Heart left ventricle (tissue), 16 donors: ENCODE measurements at regions not wholly inside any gene's neighbourhood (a gene's known extent, or its start where the extent isn't known, plus 50 kb on each side); places are given as distances from the start of the nearest gene placed in this dataset.

Experiments
- ATAC-seq, 4 donors: fragments of 200-7000 bp; cut with Tn5 transposase; one replicate each; pipeline ENCODE4 v1.9.1; 2020 to 2022; ENCODE audit warnings: moderate library complexity in 4 of 4, mild to moderate bottlenecking in 3 of 4, moderate number of reproducible peaks in 1 of 4
- DNase-seq, 5 donors: peaks; one replicate each; pipeline ENCODE4 v3.0.0-alpha.2; 2020
- H3K27ac ChIP-seq, 12 donors: fragments of 200-600 bp; sonication (generic) in 4 of 12; one replicate each; pipeline versions ENCODE4 v1.5.0 to v1.8.0; 2016 to 2022; ENCODE audit warnings: mild to moderate bottlenecking in 2 of 12
- H3K27me3 ChIP-seq, 9 donors: fragments of 200-600 bp; sonication (generic) in 2 of 9; one replicate each; pipeline versions ENCODE4 v1.5.1 to v1.8.0; 2016 to 2022; ENCODE audit warnings: mild to moderate bottlenecking in 3 of 9
- H3K36me3 ChIP-seq, 9 donors: fragments of 200-600 bp; sonication (generic) in 2 of 9; one replicate each; pipeline versions ENCODE4 v1.5.0 to v1.8.0; 2018 to 2022; ENCODE audit warnings: mild to moderate bottlenecking in 2 of 9
- H3K4me1 ChIP-seq, 12 donors: fragments of 200-600 bp; sonication (generic) in 4 of 12; one replicate each; pipeline versions ENCODE4 v1.5.0 to v1.8.0; 2016 to 2022; ENCODE audit warnings: mild to moderate bottlenecking in 3 of 12
- H3K4me3 ChIP-seq, 12 donors: fragments of 200-600 bp; sonication (generic) in 4 of 12; one replicate each; pipeline versions ENCODE4 v1.5.0 to v1.8.0; 2017 to 2022; ENCODE audit warnings: mild to moderate bottlenecking in 9 of 12, moderate library complexity in 4 of 12
- H3K9me3 ChIP-seq, 12 donors: fragments of 200-600 bp; sonication (generic) in 4 of 12; one replicate each; pipeline versions ENCODE4 v1.5.0 to v1.8.0; 2016 to 2022; ENCODE audit warnings: mild to moderate bottlenecking in 1 of 12
- CTCF ChIP-seq, 12 donors: fragments of 200-600 bp; sonication (generic) in 4 of 12; IDR thresholded peaks; one replicate each; pipeline versions ENCODE4 v1.5.0 to v1.8.0; 2018 to 2022; ENCODE audit warnings: antibody characterized with exemption in 12 of 12, mild to moderate bottlenecking in 5 of 12
- POLR2A ChIP-seq, 2 donors: fragments of 450-650 bp; IDR thresholded peaks; one replicate each; pipeline ENCODE4 v1.6.1; 2017; ENCODE audit warnings: antibody characterized with exemption in 2 of 2, mild to moderate bottlenecking in 2 of 2, moderate library complexity in 2 of 2
- WGBS, 4 donors: extraction: QIAGEN DNeasy Blood & Tissue Kit in 2 of 4; methylation state at CpG; one replicate each; pipeline versions ENCODE4 v1.1.5 to v1.1.7; 2013 to 2018; 5-methylcytosine and 5-hydroxymethylcytosine counted together
- intact Hi-C, 10 donors: fragments of 100-400 bp; cut with DNase I; formaldehyde crosslinking; loops; one replicate each; pipeline versions ENCODE4 v1.11.1 to v1.14.2; 2022
- donor health status: ischemic (EF 13 %, LVEDD 7.1; RV severe dilation, severe dysfunction).
- donor health status: healthy with polysubstance abuse.
- donor health status: DM: no; HTN: yes; CAD: no.
- donor health status: DM: no; HTN: no; CAD: no.
- donor health status: ischemic (EF 25% LVEDD 6.9; RV normal size, moderate dysfunction).
- donor health status: ischemic (EF 25% LVEDD 5.7; RV mildly dilated, moderate dysfunction).
- donor health status: healthy.
- donor health status: DM: yes; HTN: yes; CAD: no.
- donor health status: ischemic (EF 35%, LVEDD 5.7; RV mildly dilated, moderate dysfunction).
- donor health status: nonischemic (EF 11% LVEDD 7.7; RV severe dilation, severe dysfunction).
- donor health status: DM: yes; HTN: yes; CAD: no.
- donor health status: PGD.
- donor health status: ischemic (EF 29% LVEDD 5.4; RV normal size, mild dysfunction).
- donor health status: nonischemic (EF 23%, LVEDD 6.1; RV moderate dilation, normal function).

- 82 to 87% (median 82%) methylated on average over 4 to 5 of the region's 5 CpGs for WGBS, 4 donors
Measured at GRCh38 chr11:39120890-39121289, 2338.6 kb downstream of the LRRC4C start.

GRCh38 chr11:39113606-39114005 lies 2345.8 kb downstream of the LRRC4C start:
- H3K36me3 ChIP-seq, result no peaks in the 10 kb centered on the region
- H3K9me3 ChIP-seq, result no peaks in the 10 kb centered on the region
- TF ChIP-seq CTCF (IDR thresholded peaks at IDR 0.05) (no peak), POLR2A (IDR thresholded peaks at IDR 0.05) (no peak)
- ATAC-seq (no peak), DNase-seq (no peak)
- no peak overlapping the region for H3K27ac ChIP-seq
- intact Hi-C loops, result no loop called here
- H3K27me3 ChIP-seq, result no peaks in the 10 kb centered on the region
- H3K4me3 ChIP-seq, result no peak overlapping the region
- H3K4me1 ChIP-seq, result no peaks in the 10 kb centered on the region

More at GRCh38 chr11:39120890-39121289, 2338.6 kb downstream of the LRRC4C start:
- ATAC-seq (no peak), DNase-seq (no peak)
- Histone ChIP-seq H3K27ac (no peak overlapping the region), H3K27me3 (no peaks in the 10 kb centered on the region), H3K4me1 (no peaks in the 10 kb centered on the region), H3K36me3 (no peaks in the 10 kb centered on the region), H3K4me3 (no peak overlapping the region), H3K9me3 (peaks cover 0 to 5% (median 0%) of the 10 kb centered on the region in 12 donors)
- TF ChIP-seq CTCF (IDR thresholded peaks at IDR 0.05), result no peak
- TF ChIP-seq POLR2A (IDR thresholded peaks at IDR 0.05), result no peak
- intact Hi-C loops, result no loop called here

- 70 to 81% (median 72%) methylated on average over 2 of the region's 2 CpGs for WGBS, 4 donors
- intact Hi-C loops, result no loop called here
- H3K27ac ChIP-seq, result no peak overlapping the region
- peaks cover 0 to 4% (median 0%) of the 10 kb centered on the region in 9 donors for H3K27me3 ChIP-seq
- TF ChIP-seq CTCF (IDR thresholded peaks at IDR 0.05) (no peak), POLR2A (IDR thresholded peaks at IDR 0.05) (no peak)
- H3K36me3 ChIP-seq, result no peaks in the 10 kb centered on the region
- H3K9me3 ChIP-seq, result peaks cover 0 to 13% (median 0%) of the 10 kb centered on the region in 12 donors
- DNase-seq, result no peak
- H3K4me3 ChIP-seq, result no peak overlapping the region
- no peak for ATAC-seq
- H3K4me1 ChIP-seq, result no peaks in the 10 kb centered on the region
Measured at GRCh38 chr11:39102236-39102635, 2357.2 kb downstream of the LRRC4C start.

- no peak for TF ChIP-seq POLR2A (IDR thresholded peaks at IDR 0.05)
- ATAC-seq, result no peak
Measured at GRCh38 chr11:39078465-39078864, 2381.0 kb downstream of the LRRC4C start.

GRCh38 chr11:39037611-39038010 lies 2421.8 kb downstream of the LRRC4C start:
- no peaks in the 10 kb centered on the region for H3K36me3 ChIP-seq
- H3K4me1 ChIP-seq, result no peaks in the 10 kb centered on the region
- no peaks in the 10 kb centered on the region for H3K9me3 ChIP-seq
- no peaks in the 10 kb centered on the region for H3K27me3 ChIP-seq
- intact Hi-C loops, result no loop called here
- ATAC-seq (no peak), DNase-seq (no peak)
- H3K27ac ChIP-seq, result no peak overlapping the region
- TF ChIP-seq CTCF (IDR thresholded peaks at IDR 0.05) (no peak), POLR2A (IDR thresholded peaks at IDR 0.05) (no peak)
- no peak overlapping the region for H3K4me3 ChIP-seq

More at GRCh38 chr11:39078465-39078864, 2381.0 kb downstream of the LRRC4C start:
- H3K27me3 ChIP-seq, result no peaks in the 10 kb centered on the region
- no peak overlapping the region for H3K27ac ChIP-seq
- WGBS, 4 donors, result 80 to 90% (median 88%) methylated on average over 8 to 13 of the region's 13 CpGs
- no peaks in the 10 kb centered on the region for H3K4me1 ChIP-seq
- H3K4me3 ChIP-seq, result no peak overlapping the region
- intact Hi-C loops, result no loop called here
- DNase-seq, result no peak
- peaks cover 0 to 3% (median 0%) of the 10 kb centered on the region in 12 donors for H3K9me3 ChIP-seq
- H3K36me3 ChIP-seq, result no peaks in the 10 kb centered on the region
